Chondrocyte (in vitro differentiated cells): ENCODE measurements at regions not wholly inside any gene's neighbourhood (a gene's known extent, or its start where the extent isn't known, plus 50 kb on each side); places are given as distances from the start of the nearest gene placed in this dataset.

ENCODE experiments used
- DNase-seq: peaks from one replicate; pipeline ENCODE4 v3.0.0; 2021; ENCODE audit warnings: mixed read lengths, low spot score
- H3K27ac Mint-ChIP-seq: one replicate; pipeline ENCODE4 v1.8.0; 2021; ENCODE audit warnings: mild to moderate bottlenecking, moderate library complexity, mixed read lengths; ENCODE audit not compliant: unreplicated experiment
- H3K27me3 Mint-ChIP-seq: 2 replicates; pipeline ENCODE4 v1.8.0; 2021; ENCODE audit warnings: low read depth, mixed read lengths
- H3K36me3 Mint-ChIP-seq: 2 replicates; pipeline ENCODE4 v1.8.0; 2021; ENCODE audit warnings: low read depth, mixed read lengths
- H3K4me1 Mint-ChIP-seq: 2 replicates; pipeline ENCODE4 v1.8.0; 2021; ENCODE audit warnings: low read depth, mild to moderate bottlenecking, mixed read lengths
- H3K4me3 Mint-ChIP-seq: one replicate; pipeline ENCODE4 v1.8.0; 2021; ENCODE audit warnings: mild to moderate bottlenecking, moderate library complexity, mixed read lengths; ENCODE audit not compliant: unreplicated experiment
- H3K9me3 Mint-ChIP-seq: 2 replicates; pipeline ENCODE4 v1.8.0; 2021; ENCODE audit warnings: low read depth, mixed read lengths
- CTCF ChIP-seq: fragments of 200-600 bp; sonication (generic); IDR thresholded peaks from 2 replicates; pipeline ENCODE4 v1.5.0; 2021; ENCODE audit warnings: antibody characterized with exemption, mild to moderate bottlenecking, moderate library complexity

GRCh38 chr22:49099089-49099488 is 728.6 kb downstream of the BRD1 start:
- peak; percentile 44 for DNase-seq
- TF ChIP-seq CTCF: no peak
- H3K36me3 Mint-ChIP-seq: no peaks in the 10 kb centered on the region
- H3K27ac Mint-ChIP-seq: no peak overlapping the region
- H3K4me3 Mint-ChIP-seq: no peak overlapping the region
- H3K4me1 Mint-ChIP-seq: peaks cover 6% of the 10 kb centered on the region
- peaks cover 7% of the 10 kb centered on the region for H3K27me3 Mint-ChIP-seq
- H3K9me3 Mint-ChIP-seq: no peaks in the 10 kb centered on the region

- H3K9me3 Mint-ChIP-seq: no peaks in the 10 kb centered on the region
- no peak overlapping the region for H3K27ac Mint-ChIP-seq
- DNase-seq: peak; percentile 39
- H3K4me1 Mint-ChIP-seq: peaks cover 6% of the 10 kb centered on the region
- H3K4me3 Mint-ChIP-seq: no peak overlapping the region
- H3K27me3 Mint-ChIP-seq: no peaks in the 10 kb centered on the region
- TF ChIP-seq CTCF: no peak
- no peaks in the 10 kb centered on the region for H3K36me3 Mint-ChIP-seq
Observed at GRCh38 chr22:49097966-49098365, 729.7 kb downstream of the BRD1 start.

GRCh38 chr22:49097171-49097925 is 730.3 kb downstream of the BRD1 start:
- peak; percentile 57 for DNase-seq
- no peak for TF ChIP-seq CTCF
- Mint-ChIP-seq H3K36me3 (no peaks in the 10 kb centered on the region), H3K9me3 (no peaks in the 10 kb centered on the region), H3K4me3 (no peak overlapping the region), H3K4me1 (peaks cover 6% of the 10 kb centered on the region), H3K27me3 (no peaks in the 10 kb centered on the region), H3K27ac (no peak overlapping the region)

GRCh38 chr22:49096476-49096875 is 731.2 kb downstream of the BRD1 start:
- peaks cover 6% of the 10 kb centered on the region for H3K4me1 Mint-ChIP-seq
- H3K4me3 Mint-ChIP-seq: no peak overlapping the region
- TF ChIP-seq CTCF: no peak
- no peaks in the 10 kb centered on the region for H3K27me3 Mint-ChIP-seq
- H3K27ac Mint-ChIP-seq: no peak overlapping the region
- DNase-seq: peak; percentile 38
- no peaks in the 10 kb centered on the region for H3K9me3 Mint-ChIP-seq
- no peaks in the 10 kb centered on the region for H3K36me3 Mint-ChIP-seq

GRCh38 chr22:49095366-49095765 is 732.3 kb downstream of the BRD1 start:
- peaks cover 6% of the 10 kb centered on the region for H3K4me1 Mint-ChIP-seq
- H3K36me3 Mint-ChIP-seq: no peaks in the 10 kb centered on the region
- TF ChIP-seq CTCF: no peak
- DNase-seq: peak; percentile 84
- H3K27me3 Mint-ChIP-seq: peaks cover 3% of the 10 kb centered on the region
- H3K4me3 Mint-ChIP-seq: no peak overlapping the region
- H3K9me3 Mint-ChIP-seq: no peaks in the 10 kb centered on the region
- H3K27ac Mint-ChIP-seq: no peak overlapping the region
